ENCODE measurements at regions not wholly inside any gene's neighbourhood (a gene's known extent, or its start where the extent isn't known, plus 50 kb on each side); places are given as distances from the start of the nearest gene placed in this dataset.
"Not testable (repeated sequence)": the region's sequence is repeated elsewhere in the genome, so short reads cannot be mapped to it uniquely, and the experiment has no call there.

DNA sequence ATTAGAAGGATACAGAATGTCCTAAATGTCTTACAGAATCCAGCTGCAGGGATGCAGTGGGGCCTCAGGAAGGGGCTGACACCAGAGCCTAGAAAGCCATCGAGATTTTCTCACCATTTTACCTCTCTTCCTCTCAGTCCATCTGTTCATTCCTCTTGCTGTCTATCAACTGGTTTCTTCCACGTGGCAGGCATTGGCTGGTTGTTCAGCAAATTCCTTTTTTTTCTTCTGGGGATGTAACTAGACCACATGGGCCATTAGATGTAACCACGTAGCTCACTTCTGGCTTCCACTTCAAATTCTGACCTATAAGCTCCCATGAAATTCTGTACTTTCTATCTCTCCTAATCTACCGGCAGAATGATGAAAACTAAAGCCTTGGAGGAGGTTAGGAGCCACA lies 93.6 kb upstream of the MTAP start:
- DNase-seq = no peak

DNA sequence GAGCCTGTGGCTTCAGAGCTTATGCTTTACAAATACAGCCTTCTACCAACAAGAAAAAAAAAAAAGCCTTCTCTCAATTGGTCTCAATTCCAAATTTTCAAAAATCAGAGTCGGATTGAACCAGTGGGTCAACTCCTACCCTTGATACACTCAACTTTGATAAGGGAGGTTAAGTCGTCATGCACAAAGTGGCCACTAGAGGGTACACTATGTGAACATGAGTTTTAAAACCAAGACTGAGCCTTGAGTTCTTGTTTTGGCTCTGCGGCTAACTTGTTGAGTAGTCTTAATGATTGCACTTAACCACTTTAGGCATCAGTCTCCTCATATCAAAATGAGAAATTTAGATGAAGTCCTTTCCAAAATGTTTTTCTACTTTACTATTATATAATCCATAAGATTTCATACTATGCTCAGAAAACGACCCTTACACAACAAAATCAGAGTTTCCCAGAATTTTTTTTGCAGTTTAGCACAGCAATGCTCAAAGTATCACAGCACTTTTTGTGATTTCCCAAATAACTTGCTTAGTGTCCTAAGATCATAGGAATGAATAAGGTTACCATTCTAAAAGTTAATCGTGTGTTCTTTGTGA lies 92.9 kb upstream of the MTAP start:
- DNase-seq = peak; percentile 51 to 63

DNA sequence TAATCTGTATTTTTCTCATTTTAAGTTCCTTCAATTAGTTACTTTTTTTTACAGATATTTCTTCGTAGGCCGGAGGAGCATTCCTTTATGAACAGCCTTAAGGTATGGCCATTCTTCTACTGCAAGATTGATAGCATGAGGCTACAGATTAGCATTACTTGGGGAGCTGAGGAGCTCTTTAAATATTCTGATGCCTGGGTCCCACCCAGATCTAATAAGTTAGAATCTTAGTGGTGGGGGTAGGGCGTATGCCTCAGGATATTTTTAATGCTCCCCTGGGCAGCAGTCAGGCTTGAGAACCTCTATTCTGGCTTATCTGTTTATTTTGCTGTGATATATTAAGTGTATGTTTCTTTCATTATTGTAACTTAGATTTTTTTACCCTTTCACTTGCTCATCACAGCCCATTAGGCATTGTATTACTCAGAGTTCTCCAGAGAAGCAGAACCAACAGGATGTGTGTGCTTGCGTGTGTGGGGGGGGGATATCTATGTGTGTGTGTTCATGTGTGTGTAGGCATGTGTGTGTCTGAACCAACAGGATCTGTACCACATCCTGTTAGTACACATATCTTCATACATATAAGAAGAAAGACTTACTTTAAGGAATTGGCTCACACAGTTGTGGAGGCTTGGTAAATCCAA lies 91.8 kb upstream of the MTAP start:
- DNase-seq = peak in 1 of 2 experiments; percentile 15

DNA sequence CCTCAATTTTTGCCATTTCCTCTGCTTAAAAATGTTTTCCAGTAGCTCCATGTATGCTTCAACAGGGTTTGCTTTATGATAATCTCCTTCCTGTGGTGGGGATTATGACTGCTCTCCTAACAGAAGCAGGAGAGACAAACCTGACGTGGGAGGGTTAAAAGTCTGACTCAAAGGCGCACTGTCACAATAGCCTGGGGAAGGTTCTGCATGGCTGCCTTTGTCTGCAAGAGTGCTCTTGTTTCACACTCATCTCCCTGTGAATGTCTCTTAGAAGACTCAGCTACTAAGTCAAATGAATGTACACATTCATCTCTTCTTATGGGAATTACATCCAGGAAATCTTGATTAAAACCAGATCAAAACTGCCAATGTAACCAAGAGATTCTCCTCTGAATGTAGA lies 90.9 kb upstream of the MTAP start:
- DNase-seq = no peak

DNA sequence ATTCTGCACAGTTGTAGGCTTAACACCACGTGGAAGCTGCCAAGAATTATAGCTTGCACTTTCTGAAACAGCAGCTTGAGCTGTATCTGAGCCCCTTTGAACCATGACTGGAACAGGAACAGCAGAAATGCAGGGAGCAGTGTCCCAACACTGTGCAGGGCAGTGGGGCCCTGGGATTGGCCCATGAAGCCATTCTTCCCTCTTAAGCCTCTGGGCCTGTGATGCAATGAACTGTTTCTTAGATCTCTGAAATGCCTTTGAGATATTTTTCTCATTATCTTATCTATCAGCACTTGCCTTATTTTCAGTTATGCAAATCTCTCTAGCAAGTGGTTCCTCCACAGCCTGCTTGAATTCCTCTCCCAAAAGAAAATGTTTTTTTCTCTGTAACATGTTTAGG lies 87.0 kb upstream of the MTAP start:
- DNase-seq = no peak

DNA sequence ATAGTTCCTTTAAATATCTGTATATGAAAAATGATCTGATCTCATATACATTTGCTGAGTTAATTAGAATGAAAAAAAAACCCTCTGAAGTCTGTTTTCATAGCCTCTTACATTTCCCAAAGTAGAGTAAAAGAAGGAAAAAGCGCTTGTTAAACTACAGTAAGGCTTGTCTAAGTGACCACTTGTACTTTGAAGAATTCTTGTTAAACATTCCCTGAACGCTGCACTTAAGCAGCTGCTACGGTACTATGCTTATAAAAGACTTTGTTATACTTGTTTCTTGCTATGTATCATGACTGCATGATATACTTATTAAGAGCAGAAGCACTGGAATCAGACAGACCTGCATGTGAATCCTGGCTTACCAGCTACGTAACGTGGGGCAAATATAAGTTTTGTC lies 81.7 kb upstream of the MTAP start:
- no peak for DNase-seq

DNA sequence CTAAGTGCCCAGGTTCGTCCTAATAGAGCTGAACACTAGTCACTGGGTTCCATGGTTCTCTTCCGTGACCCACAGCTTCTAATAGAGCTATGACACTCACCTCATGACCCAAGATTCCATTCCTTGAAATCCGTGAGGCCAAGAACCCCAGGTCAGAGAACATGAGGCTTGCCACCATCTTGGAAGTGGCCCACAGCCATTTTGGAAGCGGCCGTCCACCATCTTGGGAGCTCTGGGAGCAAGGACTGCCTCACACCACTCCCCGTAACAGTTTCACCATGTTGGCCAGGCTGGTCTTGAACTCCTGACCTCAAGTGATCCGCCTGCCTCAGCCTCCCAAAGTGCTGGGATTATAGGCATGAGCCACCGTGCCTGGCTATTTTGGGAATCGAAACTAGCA lies 75.0 kb upstream of the MTAP start:
- not testable (repeated sequence) for DNase-seq

DNA sequence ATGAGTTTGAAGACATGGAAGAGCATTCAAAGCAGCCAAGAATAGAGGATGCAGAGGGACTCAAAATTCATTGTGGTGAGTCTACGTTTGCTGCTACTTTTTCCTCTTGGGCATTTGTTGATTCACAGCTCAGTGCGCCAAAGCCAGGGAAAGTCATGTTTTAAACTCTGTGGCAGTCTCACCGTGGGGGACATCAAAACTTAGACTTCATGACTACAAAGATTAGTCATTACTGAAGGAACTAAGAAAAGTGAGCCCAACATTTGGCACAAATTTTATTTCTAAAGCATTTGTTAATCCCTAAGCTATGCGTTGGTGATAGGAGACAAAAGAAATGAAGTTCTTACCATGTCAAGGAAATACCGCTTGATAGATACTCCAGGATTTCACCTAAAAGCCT lies 73.7 kb upstream of the MTAP start:
- no peak for DNase-seq

DNA sequence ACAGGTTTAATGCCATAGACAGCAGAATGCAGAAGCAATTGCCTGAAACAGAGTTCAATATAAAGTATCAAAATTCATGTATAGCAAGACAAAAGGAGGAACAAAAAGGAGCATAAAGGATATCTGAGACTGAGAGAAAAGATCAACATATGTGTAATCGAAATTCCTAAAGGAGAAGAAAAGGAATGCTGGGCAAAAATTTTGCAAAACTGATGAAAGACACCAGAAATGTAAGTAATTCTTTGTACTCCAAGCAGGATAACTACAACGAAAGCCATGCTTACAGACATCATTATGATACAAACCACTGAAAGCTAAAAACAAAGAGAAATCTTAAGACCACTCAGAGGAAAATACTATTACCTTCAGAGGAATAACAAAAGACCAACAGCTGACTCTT lies 72.8 kb upstream of the MTAP start:
- DNase-seq = no peak

DNA sequence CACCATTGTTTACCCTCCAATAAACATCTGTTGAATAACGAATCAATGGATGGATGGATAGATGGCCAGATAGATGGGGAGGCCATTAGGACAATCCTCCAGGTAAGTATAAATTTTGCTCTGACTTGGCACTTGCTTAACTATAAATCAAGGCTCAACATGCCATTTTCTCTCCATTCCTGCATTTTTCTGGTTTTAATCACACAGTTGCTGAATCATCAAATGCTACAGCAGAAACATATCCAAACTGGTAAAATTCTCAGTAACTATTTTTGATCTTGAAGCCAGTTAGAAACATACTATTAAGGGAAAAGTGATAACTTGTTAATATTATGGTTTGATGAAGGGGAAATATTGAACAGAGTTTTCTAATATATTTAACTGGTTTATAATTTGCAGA lies 71.5 kb upstream of the MTAP start:
- DNase-seq = no peak

DNA sequence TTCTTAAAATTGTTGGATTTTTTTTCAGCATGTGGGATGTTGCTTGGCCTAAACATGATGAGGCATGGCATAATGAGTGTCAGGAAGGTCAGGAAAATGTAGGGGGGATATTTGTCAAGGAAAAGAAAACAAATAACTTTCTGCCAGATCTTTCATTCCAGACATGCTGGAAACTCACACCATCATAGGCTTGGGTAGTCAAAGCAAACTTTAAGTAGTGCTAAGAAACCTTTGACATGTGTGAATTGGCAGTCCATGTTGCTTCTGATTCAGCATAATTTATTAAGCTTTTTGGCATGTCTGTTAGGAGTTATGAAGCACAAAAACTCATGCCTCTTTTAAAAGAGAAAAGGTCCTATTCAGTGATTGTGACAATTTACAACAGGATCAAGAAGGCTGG lies 61.3 kb upstream of the MTAP start:
- no peak for DNase-seq

DNA sequence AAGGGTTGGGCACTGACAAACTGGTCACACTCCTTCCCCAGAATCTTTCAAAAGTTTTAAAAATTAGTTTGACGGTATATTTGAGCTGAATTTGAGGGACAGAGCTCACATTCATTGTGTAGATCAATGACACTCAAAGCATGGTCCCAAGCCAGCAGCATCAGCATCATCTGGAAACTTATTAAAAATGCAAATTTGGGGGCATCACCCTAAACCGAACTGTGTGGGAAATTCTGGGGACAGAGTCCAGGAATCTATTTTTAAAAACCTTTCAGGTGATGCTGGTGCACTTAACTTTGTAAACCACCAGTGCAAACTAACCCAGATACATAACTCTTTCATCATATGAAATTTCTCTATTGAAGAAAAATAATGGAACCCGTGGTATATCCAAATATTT lies 58.1 kb upstream of the MTAP start:
- DNase-seq = no peak

DNA sequence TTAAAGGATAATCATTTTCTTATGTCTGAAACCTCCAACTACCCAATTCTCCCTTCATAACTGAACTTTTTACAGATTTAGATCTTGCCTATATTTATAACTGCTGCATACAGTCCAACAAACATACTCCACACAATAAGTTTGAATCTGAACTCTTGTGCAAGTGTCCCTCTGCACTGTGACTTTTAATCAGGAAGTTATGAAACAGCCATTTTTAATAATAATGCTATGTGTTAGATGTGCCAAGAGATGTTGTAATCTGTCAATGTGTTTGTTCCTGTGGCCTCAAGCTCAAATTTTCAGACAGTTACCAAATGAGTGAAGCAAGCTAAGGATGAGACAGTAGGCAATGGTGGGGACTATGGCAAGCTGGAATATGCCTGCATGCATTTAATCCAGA lies 57.6 kb upstream of the MTAP start:
- no peak for DNase-seq

DNA sequence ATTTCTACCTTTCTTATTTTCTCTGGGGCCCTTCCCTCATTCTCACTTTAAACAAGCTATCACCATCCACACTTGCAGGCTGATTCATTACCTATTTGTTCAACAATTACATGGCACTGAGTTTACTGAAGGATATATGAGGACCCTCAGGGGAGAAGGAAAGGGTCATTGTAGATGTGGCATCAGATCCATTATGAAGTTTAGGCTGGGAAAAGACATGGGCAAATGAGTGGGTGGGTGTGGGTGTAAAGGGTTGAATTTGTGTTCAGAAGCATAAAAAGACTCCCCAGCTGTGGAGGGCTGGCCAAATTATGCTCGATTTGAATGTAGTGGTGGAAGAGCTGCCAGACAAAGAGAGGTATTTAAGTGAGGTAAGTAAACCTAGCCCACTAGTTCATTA lies 55.9 kb upstream of the MTAP start:
- no peak for DNase-seq

DNA sequence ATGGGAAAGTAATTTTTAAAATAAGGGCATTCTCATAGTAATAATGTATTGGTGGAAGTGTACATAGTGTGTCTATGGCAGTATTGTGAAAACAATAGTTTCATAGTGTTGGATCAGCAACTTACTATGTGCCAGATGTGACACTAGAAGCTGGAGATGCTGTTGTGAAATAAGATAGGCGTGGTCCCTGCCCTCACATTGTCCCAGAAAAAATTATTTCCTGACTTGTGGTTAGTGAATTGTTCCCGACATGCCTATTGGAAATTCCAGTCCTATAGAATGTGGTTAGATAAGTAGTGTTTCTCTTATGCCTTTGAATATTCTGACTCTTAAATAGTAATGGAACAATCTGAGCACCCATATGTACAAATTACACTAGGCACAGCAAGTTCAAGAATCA lies 55.3 kb upstream of the MTAP start:
- no peak for DNase-seq

DNA sequence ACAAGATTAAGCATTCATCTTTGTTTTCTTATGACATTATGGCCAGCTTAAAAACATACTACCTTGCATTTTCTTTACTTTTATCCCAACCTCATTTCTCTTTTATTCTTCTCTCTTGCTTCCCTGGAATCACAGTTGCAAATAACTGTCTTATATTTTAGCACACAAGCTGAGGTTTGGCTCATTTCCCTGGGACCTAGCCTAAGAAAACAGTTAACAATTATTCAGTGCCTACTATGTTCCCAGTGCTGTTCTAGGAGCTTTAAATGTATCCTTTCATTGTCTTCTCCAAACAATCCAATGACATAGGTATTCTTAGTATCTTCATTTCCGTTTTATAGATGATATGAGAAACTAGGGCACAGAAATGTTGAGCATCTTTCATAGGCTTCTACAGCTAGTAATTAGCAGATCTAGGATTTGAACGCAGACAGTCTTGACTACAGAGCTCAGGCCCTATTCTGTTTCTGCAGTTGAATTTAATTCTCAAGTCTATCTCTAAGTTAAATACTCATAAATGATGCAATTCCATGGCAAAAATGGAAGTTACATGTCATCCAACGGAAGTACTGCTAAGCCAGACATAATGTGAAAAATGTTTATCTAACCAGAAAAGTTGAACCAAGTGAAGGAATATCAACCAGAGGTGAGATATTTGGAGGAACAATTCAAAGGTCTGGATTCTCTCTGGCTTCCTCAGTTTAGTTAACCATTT lies 52.3 kb upstream of the MTAP start:
- no peak for DNase-seq

DNA sequence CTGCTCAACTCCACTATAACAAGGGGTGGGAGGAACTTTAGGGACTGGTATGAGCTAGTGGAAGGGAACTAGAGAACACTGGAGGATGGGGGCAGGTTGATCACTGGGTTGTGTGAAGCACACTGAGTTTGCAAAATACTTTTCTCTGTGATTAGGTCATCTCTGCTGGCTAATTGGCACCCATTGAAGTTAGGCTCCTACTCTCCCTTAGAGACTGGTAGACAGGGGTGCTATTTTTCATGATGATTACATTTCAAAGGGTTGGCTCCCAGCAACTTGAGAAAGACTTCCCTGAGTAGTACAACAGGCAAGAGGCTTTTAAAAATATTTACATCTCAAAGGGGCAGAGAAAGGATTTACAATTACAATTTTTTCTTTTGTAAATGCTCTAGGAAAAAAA lies 50.4 kb upstream of the MTAP start:
- DNase-seq = no peak
